ENCODE measurements at regions not wholly inside any gene's neighbourhood (a gene's known extent, or its start where the extent isn't known, plus 50 kb on each side); places are given as distances from the start of the nearest gene placed in this dataset.

GRCh38 chr7:156459582-156459981, 181.0 kb upstream of the RNF32 start:
- TF ChIP-seq CTCF (IDR thresholded peaks at IDR 0.05) (no peak), POLR2A (IDR thresholded peaks at IDR 0.05) (no peak)

Data from thyroid gland (tissue), 4 donors.